ENCODE measurements at regions not wholly inside any gene's neighbourhood (a gene's known extent, or its start where the extent isn't known, plus 50 kb on each side); places are given as distances from the start of the nearest gene placed in this dataset.

GRCh38 chr2:66633631-66634030 lies 198.7 kb downstream of the MEIS1 start:
- no peak for TF ChIP-seq RAD21 (IDR thresholded peaks at IDR 0.05; ENCODE audit: low read depth)
- no peak for TF ChIP-seq EGR1 (IDR thresholded peaks at IDR 0.05)
- no peak for TF ChIP-seq EP300 (IDR thresholded peaks at IDR 0.05; ENCODE audit: borderline replicate concordance)
- TF ChIP-seq TAF1 (IDR thresholded peaks at IDR 0.05; ENCODE audit: low read depth): no peak
- no peak for TF ChIP-seq REST (IDR thresholded peaks at IDR 0.05; ENCODE audit: low read depth)
- TF ChIP-seq FOXM1 (IDR thresholded peaks at IDR 0.05; ENCODE audit: borderline replicate concordance, low read depth): no peak

GRCh38 chr2:66634784-66635183 lies 199.9 kb downstream of the MEIS1 start:
- TF ChIP-seq FOXM1 (IDR thresholded peaks at IDR 0.05; ENCODE audit: borderline replicate concordance, low read depth) (no peak), YY1 (IDR thresholded peaks at IDR 0.05; ENCODE audit: low read depth) (no peak), USF1 (IDR thresholded peaks at IDR 0.05) (no peak), REST (IDR thresholded peaks at IDR 0.05; ENCODE audit: low read depth) (no peak), TCF12 (IDR thresholded peaks at IDR 0.05; ENCODE audit: low read depth) (no peak), CEBPB (IDR thresholded peaks at IDR 0.05) (no peak)

GRCh38 chr2:66641685-66642084 lies 206.8 kb downstream of the MEIS1 start:
- TF ChIP-seq TEAD4 (IDR thresholded peaks at IDR 0.05): no peak
- TF ChIP-seq NFIC (IDR thresholded peaks at IDR 0.05): no peak
- TF ChIP-seq MAX (IDR thresholded peaks at IDR 0.05): no peak
- TF ChIP-seq TAF1 (IDR thresholded peaks at IDR 0.05; ENCODE audit: low read depth): no peak
- TF ChIP-seq ZBTB7A (IDR thresholded peaks at IDR 0.05; ENCODE audit: low read depth): no peak
- TF ChIP-seq RAD21 (IDR thresholded peaks at IDR 0.05; ENCODE audit: low read depth): no peak
- TF ChIP-seq FOXM1 (IDR thresholded peaks at IDR 0.05; ENCODE audit: borderline replicate concordance, low read depth): no peak
- TF ChIP-seq YY1 (IDR thresholded peaks at IDR 0.05; ENCODE audit: low read depth): no peak
- TF ChIP-seq TCF12 (IDR thresholded peaks at IDR 0.05; ENCODE audit: low read depth): no peak
- no peak for TF ChIP-seq EGR1 (IDR thresholded peaks at IDR 0.05)
- no peak for TF ChIP-seq USF1 (IDR thresholded peaks at IDR 0.05)
- TF ChIP-seq EP300 (IDR thresholded peaks at IDR 0.05; ENCODE audit: borderline replicate concordance): no peak
- no peak for TF ChIP-seq CEBPB (IDR thresholded peaks at IDR 0.05)
- no peak for TF ChIP-seq REST (IDR thresholded peaks at IDR 0.05; ENCODE audit: low read depth)

- no peak for TF ChIP-seq RAD21 (IDR thresholded peaks at IDR 0.05; ENCODE audit: low read depth)
- no peak for TF ChIP-seq USF1 (IDR thresholded peaks at IDR 0.05)
- no peak for TF ChIP-seq MAX (IDR thresholded peaks at IDR 0.05)
- no peak for TF ChIP-seq REST (IDR thresholded peaks at IDR 0.05; ENCODE audit: low read depth)
- no peak for TF ChIP-seq TCF12 (IDR thresholded peaks at IDR 0.05; ENCODE audit: low read depth)
- TF ChIP-seq NFIC (IDR thresholded peaks at IDR 0.05): no peak
- no peak for TF ChIP-seq CREB1 (IDR thresholded peaks at IDR 0.05; ENCODE audit: low read depth)
- no peak for TF ChIP-seq CEBPB (IDR thresholded peaks at IDR 0.05)
- no peak for TF ChIP-seq YY1 (IDR thresholded peaks at IDR 0.05; ENCODE audit: low read depth)
- TF ChIP-seq ZBTB7A (IDR thresholded peaks at IDR 0.05; ENCODE audit: low read depth): no peak
- TF ChIP-seq EGR1 (IDR thresholded peaks at IDR 0.05): no peak
Measured at GRCh38 chr2:66649006-66649405, 214.1 kb downstream of the MEIS1 start.

Measured in Ishikawa (cell line).